ENCODE measurements at regions not wholly inside any gene's neighbourhood (a gene's known extent, or its start where the extent isn't known, plus 50 kb on each side); places are given as distances from the start of the nearest gene placed in this dataset.

- TF ChIP-seq, protein P1, sequence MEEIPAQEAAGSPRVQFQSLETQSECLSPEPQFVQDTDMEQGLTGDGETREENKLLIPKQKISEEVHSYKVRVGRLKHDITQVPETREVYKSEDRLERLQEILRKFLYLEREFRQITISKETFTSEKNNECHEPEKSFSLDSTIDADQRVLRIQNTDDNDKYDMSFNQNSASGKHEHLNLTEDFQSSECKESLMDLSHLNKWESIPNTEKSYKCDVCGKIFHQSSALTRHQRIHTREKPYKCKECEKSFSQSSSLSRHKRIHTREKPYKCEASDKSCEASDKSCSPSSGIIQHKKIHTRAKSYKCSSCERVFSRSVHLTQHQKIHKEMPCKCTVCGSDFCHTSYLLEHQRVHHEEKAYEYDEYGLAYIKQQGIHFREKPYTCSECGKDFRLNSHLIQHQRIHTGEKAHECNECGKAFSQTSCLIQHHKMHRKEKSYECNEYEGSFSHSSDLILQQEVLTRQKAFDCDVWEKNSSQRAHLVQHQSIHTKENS (CRISPR knock-in tag; IDR thresholded peaks at IDR 0.05) = no peak
- TF ChIP-seq NR2C2 (CRISPR knock-in tag; IDR thresholded peaks at IDR 0.05) (no peak), NR2C2 (tag; IDR thresholded peaks at IDR 0.05) (peak; percentile 83), ZNF707 (CRISPR knock-in tag; conservative IDR thresholded peaks at IDR 0.05) (no peak), HDAC6 (IDR thresholded peaks at IDR 0.05; ENCODE audit: low read depth, low read length) (no peak), KDM2B (CRISPR knock-in tag; IDR thresholded peaks at IDR 0.05) (no peak), ZNF57 (CRISPR knock-in tag; IDR thresholded peaks at IDR 0.05) (no peak), MTA2 (IDR thresholded peaks at IDR 0.05; ENCODE audit: low read depth) (0 out of 2 replicates have a peak, but pooled peaks have one; percentile 31), ZNF239 (CRISPR knock-in tag; IDR thresholded peaks at IDR 0.05) (no peak), MAFF (IDR thresholded peaks at IDR 0.05; ENCODE audit: low read length) (peak; percentile 66), FOXJ2 (tag; IDR thresholded peaks at IDR 0.05) (no peak), RBBP5 (IDR thresholded peaks at IDR 0.05; ENCODE audit: borderline replicate concordance, insufficient read depth, low read length, poor library complexity, severe bottlenecking) (no peak), SRSF1 (IDR thresholded peaks at IDR 0.05; ENCODE audit: low read depth, low read length) (no peak), ZNF77 (CRISPR knock-in tag; IDR thresholded peaks at IDR 0.05) (no peak), HCFC1 (IDR thresholded peaks at IDR 0.05; ENCODE audit: low read depth, low read length) (no peak), RBM25 (IDR thresholded peaks at IDR 0.05; ENCODE audit: low read depth, low read length, severe bottlenecking) (no peak), MTF1 (CRISPR knock-in tag; IDR thresholded peaks at IDR 0.05; ENCODE audit: borderline replicate concordance) (no peak), XRCC5 (IDR thresholded peaks at IDR 0.05; ENCODE audit: low read depth, low read length) (no peak), SIN3A (IDR thresholded peaks at IDR 0.05; ENCODE audit: borderline replicate concordance in 2 of 2, control insufficient read depth in 1 of 2, low read depth in 2 of 2, low read length in 2 of 2) (no peak), MAFG (tag; conservative IDR thresholded peaks at IDR 0.05) (peak; percentile 61), CBX1 (IDR thresholded peaks at IDR 0.05; ENCODE audit: low read depth) (no peak), TFAM (CRISPR knock-in tag; conservative IDR thresholded peaks at IDR 0.05) (no peak), CAMTA2 (CRISPR knock-in tag; conservative IDR thresholded peaks at IDR 0.05) (no peak), BDP1 (IDR thresholded peaks at IDR 0.05; ENCODE audit: insufficient read depth, insufficient read length) (no peak), ZNF263 (CRISPR knock-in tag; IDR thresholded peaks at IDR 0.05; ENCODE audit: borderline replicate concordance) (no peak), DNMT1 (IDR thresholded peaks at IDR 0.05) (no peak), RUNX1 (IDR thresholded peaks at IDR 0.05; ENCODE audit: low read depth) (no peak), ZNF785 (CRISPR knock-in tag; IDR thresholded peaks at IDR 0.05) (no peak), ARID2 (IDR thresholded peaks at IDR 0.05) (no peak)
- TF ChIP-seq, protein P2, sequence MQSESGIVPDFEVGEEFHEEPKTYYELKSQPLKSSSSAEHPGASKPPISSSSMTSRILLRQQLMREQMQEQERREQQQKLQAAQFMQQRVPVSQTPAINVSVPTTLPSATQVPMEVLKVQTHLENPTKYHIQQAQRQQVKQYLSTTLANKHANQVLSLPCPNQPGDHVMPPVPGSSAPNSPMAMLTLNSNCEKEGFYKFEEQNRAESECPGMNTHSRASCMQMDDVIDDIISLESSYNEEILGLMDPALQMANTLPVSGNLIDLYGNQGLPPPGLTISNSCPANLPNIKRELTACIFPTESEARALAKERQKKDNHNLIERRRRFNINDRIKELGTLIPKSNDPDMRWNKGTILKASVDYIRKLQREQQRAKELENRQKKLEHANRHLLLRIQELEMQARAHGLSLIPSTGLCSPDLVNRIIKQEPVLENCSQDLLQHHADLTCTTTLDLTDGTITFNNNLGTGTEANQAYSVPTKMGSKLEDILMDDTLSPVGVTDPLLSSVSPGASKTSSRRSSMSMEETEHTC (IDR thresholded peaks at IDR 0.05) = no peak
- TF ChIP-seq, protein P3, sequence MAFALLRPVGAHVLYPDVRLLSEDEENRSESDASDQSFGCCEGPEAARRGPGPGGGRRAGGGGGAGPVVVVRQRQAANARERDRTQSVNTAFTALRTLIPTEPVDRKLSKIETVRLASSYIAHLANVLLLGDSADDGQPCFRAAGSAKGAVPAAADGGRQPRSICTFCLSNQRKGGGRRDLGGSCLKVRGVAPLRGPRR (CRISPR knock-in tag; IDR thresholded peaks at IDR 0.05) = no peak
Measured at GRCh38 chr12:21992823-21993222, 51.6 kb upstream of the ABCC9 start (continued).

Data from K562 (cell line).